ENCODE measurements at regions not wholly inside any gene's neighbourhood (a gene's known extent, or its start where the extent isn't known, plus 50 kb on each side); places are given as distances from the start of the nearest gene placed in this dataset.

DNA sequence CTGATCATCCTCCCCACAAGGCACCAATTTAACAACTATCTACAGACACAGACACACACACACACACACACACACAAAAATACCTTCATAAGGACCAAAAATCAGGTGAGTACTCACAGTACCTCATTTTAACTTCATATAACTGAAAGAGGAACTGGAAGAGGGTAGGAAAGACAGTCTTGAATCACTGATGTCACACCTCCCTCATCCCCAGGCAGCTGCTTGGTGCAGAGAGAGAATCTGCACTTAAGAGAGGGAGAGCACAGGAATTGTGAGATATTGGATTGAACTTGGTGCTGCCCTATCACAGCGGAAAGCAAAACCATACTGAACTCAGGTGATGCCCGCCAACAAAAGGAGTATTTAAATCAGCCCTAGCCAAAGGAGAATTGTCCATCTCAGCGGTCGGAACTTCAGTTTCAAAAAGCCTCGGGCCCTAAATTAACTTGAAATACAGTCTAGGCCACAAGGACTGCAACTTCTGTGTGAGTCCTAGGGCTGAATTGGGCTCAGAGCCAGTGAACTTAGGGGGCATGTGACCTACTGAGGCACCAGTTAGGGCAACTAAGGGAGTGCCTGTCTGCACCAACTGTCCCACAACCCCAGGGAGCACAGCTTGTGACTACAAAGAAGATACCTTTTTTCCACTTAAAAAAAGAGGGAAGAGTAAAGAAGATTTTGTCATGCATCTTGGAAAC, 211.1 kb downstream of the LRATD1 start:
- TF ChIP-seq, protein P1, sequence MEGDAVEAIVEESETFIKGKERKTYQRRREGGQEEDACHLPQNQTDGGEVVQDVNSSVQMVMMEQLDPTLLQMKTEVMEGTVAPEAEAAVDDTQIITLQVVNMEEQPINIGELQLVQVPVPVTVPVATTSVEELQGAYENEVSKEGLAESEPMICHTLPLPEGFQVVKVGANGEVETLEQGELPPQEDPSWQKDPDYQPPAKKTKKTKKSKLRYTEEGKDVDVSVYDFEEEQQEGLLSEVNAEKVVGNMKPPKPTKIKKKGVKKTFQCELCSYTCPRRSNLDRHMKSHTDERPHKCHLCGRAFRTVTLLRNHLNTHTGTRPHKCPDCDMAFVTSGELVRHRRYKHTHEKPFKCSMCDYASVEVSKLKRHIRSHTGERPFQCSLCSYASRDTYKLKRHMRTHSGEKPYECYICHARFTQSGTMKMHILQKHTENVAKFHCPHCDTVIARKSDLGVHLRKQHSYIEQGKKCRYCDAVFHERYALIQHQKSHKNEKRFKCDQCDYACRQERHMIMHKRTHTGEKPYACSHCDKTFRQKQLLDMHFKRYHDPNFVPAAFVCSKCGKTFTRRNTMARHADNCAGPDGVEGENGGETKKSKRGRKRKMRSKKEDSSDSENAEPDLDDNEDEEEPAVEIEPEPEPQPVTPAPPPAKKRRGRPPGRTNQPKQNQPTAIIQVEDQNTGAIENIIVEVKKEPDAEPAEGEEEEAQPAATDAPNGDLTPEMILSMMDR (IDR thresholded peaks at IDR 0.05) = no peak
- TF ChIP-seq REST (IDR thresholded peaks at IDR 0.05; ENCODE audit: insufficient read depth in 1 of 2, low read depth in 2 of 2, low read length in 1 of 2) = no peak
- no peak for TF ChIP-seq POLR2AphosphoS5 (IDR thresholded peaks at IDR 0.05; ENCODE audit: low read depth, low read length)
- no peak for TF ChIP-seq TCF7L2 (IDR thresholded peaks at IDR 0.05; ENCODE audit: low read depth, low read length)

Measured in Panc1 (cell line).